Inflammatory macrophage treated with lipopolysaccharide for 1 hour (primary cell): ENCODE measurements at regions not wholly inside any gene's neighbourhood (a gene's known extent, or its start where the extent isn't known, plus 50 kb on each side); places are given as distances from the start of the nearest gene placed in this dataset.
A peak's percentile ranks its signal among the peaks of the same experiment; 100 is the strongest.

Experiments used
- DNase-seq, 2 donors: peaks; one replicate each; pipeline ENCODE4 v3.0.0-alpha.2; 2020 to 2022

DNA sequence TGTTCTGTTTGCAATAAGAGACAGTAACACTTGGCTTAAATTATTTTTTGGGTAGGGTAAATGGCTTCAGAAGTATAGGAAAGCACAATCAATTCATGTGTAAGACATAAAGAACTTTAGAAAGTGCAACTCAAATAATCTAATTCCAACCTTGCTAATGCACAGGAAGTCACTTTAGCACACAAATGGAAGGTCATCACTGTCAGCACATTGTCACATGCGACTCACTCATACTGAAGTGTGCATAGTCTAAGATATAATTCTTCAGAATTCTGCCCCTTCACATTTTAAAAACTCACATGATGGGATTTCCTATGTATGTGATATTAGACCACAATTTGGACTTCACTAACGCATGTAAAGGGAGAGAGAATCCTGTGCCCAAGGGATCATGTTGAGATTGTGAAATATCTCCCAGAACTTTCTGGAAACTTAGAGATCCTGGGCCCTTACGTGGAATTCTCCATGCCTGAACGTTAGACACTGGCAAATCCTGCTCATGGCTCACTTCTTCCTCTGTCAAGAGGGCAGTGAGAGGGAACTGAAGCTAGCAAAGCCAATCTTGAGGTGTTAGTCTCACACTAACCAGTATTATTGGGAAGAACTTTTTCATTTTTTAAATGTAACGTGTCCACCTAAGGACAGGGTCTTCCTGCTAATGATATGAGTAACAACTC, 403.2 kb upstream of the PTGER4 start:
- DNase-seq: no peak

DNA sequence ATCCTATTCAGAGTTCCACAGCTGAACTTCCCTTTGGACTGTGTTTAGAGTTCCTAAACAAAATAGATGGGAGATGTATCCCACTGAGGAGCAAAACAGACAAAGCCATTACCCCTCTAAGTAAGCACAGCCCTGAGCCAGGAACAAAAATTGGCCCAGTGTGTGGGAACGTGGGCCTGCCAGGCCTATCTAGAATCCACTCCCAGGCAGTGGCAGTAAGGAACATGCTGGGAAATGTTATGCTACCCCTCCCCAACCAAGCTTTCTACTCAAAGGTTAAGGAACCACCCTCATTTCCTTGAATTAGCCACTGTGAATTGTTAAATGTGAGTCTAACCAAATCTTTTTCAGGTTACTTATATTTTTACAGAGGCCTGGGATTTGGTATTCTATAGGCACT, 405.1 kb upstream of the PTGER4 start:
- DNase-seq: no peak

DNA sequence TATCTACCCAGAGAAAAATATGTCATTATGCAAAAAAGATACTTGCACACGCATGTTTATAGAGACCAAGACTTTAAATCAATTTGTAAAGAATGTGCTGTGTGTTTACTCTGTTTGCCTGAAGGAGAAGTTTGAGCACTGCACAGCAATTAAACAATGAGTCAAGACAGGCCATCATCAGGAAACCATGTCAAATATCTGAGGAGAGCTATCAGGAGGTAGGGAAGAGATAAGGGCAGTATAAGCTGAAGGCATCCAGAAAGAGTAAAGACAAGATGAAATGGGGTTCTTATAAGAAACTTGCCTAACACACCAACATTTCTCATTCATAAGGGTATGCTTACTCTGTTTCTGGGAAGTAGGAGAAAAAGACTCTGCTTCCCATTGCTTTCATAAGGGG, 405.8 kb upstream of the PTGER4 start:
- DNase-seq: no peak

DNA sequence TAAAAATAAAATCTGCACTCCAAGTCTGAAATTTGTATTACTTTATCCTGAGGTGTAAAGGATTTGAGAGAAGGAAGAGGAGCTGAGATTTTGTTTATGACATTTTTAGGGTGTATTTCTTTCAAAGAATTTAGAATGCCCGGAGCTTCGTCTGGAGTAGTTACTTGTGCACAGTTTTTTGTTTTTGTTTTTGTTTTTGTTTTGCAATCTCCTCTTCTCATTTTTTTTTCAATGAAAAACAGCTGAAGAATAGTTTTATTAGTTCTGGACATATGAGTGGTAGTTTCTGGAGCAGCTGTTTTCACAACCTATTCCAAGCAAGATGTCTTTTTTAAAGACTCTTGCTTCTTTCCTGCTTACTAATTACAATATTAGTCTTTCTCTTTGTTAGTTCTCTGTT, 408.2 kb upstream of the PTGER4 start:
- no peak for DNase-seq

DNA sequence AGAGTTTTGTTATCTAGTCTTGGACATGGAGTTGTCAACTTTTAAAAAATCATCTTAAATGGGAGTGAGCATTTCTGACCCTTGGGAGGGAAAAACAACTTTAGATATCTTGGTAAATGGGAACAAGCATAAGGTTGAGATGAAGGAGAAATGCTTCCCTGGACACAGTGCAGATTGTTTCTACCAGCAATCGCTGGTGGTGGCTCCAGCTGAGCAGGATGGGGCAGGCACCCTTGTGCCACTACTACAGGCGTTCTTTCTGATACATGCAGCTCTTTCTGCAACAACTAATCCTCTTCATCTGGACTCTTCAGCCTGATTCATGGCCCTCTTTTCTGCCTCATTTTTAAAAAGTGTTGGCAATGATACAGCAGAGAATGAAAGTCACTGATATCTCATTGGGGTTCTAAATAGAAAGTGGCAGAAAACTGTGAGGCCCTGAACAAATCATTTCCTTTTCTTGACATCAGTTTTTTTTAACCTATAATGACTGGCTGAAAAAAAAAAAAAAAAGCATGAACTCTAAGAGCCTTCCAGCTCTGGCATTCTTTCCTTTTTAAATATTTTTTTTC, 409.4 kb upstream of the PTGER4 start:
- DNase-seq: no peak

DNA sequence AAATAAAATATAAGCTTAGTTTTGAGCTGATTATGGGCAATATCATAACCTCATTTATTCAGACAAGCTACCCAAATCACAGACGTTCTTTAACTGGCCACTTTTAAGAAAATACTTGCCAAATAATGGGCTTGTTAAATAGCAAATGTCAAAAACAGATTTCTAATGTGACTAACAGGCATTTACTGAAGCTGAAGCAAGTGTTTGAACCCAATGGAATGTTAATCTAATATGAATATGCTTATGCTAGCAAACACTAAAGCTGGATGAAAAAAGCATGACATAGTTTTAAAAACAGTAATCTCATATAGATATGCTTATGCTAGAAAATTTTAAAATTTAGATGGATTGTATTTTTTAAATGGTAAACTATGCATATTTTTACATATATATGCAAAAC, 411.6 kb upstream of the PTGER4 start:
- no peak for DNase-seq

DNA sequence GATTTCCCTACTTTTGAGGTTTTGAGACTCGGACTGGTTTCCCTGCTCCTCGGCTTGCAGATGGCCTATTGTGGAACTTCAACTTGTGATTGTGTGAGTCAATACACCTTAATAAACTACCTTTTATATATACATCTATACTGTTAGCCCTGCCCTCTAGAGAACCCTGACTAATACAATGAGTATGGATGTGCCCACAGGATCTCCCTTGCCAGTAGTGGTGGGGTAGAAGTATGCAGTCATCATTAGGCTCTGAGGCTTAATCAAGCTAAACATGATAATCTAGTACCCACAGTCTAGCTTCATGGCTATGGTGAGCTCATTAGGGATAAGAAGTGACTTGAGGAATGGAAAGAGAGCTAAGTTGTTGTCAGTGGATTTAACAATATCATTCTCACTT, 412.8 kb upstream of the PTGER4 start:
- no peak for DNase-seq

DNA sequence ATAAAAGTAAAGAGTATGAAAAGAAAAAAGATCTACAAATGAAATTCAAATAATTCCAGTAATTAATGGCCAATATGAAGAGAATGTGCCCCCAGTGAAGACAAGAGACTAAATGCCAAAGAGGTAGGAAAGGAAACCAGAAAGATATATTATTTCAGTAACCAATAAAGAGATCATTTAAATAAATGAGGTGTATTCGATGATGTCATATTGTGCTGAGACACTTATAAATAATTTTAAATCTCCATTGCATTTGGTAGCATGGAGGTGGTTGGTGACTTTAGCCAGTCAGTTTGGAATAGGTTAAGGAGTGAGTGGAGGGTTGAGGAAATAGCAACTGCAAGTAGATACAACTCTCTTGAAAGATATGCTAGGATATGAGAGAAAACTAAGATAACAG, 417.7 kb upstream of the PTGER4 start:
- DNase-seq: no peak

DNA sequence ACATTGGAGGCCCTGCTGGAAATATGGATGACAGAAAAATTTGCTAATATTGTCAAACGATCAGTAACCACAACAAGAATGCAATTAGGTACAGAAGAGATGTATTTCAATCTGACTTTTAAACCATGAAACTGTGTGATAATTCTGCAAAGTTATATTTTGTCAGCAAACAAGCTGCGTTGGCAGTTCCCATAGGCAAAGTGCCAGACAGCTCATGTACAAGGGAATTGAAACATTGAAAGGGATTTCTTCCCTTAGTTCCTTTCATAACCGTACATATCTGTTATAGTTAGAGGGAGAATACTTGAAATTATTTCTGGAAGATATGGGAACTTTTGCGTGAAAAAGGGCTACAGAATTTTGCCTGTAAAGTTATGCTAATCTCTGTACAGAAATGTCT, 419.4 kb upstream of the PTGER4 start:
- no peak for DNase-seq

DNA sequence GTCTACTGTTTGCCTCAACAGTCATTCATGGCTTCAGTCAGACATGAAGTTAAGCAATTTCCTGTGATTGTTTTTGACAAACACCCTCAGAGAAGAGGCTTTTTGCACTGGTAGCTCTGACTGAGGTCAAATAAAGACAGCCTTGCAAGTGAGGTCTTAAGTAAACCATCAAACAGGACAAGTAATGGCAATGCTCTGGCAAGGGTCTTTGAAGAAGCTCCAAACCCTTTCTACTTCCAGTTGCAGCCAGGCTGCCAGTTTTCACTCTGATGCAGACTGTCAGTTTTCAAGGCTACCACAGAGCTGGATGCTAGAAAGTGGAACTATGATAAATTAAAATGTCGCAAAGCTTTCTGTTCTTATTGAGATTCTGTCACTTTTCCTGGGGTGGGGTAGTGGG, 421.5 kb upstream of the PTGER4 start:
- DNase-seq: peak; percentile 46 to 58

DNA sequence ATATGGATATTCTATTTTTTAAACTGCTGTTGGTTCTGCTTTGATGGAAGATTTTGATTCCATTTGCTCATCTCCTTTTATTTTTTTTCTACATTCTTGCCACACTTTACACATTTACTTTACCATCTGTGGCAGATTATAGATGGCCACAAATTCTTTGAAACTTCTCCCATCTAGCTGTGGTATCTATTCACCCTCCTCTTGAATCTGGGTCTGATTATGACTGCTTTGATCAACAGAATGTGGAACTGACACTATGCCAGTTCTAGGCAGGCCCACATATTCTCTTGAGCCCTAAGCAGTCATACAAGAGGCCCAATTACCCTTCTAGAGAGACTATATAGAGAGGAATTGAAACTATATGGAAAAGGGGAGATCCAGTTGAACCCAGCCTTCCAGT, 439.0 kb upstream of the PTGER4 start:
- DNase-seq: no peak

DNA sequence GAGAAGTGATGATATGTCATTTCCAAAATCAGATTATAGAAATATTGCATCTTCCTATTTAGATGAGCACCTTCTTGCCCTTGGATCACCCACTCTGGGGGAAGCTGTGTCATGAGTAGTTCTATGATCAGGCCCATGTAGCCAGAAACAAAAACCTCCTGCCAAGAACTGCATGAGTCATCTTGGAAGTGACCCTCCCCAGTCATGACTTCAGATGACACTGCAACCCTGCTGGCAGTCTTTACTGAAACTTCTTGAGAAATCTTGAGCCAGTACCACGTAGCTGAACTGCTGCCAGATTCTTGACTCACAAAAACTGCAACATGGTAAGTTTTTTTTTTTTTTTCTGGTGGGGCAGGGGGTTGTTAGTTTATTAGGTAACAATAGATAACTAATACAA, 439.6 kb upstream of the PTGER4 start:
- peak in 1 of 2 donors; percentile 14 for DNase-seq

DNA sequence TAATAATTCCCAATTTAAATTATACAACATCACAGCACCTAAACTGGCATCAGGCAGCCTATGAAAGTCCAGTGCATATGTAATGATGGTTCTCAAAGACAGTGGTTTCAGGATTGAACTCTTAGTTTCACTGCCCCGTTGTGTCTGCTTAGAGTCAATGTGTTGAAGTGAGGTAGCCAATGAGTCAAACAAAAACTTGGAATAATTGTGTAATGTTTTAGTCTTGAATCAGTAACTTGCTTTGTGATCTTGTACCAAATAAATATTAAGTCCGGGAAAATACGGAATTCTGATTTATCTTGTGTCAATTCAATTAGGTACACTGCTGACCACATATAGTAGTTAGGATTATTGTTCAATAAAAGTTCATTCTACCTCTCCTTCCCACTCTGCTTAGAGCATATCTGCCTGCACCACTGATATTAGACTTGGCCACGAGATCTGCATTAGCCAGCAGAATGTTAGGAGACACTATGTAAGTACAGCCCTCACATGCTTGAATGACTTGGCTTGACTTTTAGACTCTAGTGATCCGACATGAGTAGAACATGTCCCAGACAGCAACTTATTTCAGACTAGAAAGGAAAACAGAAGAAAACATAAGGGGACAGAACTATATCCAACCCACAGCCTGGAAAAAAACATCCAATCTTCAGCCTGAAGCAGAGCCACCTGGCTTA, 441.5 kb upstream of the PTGER4 start:
- no peak for DNase-seq

DNA sequence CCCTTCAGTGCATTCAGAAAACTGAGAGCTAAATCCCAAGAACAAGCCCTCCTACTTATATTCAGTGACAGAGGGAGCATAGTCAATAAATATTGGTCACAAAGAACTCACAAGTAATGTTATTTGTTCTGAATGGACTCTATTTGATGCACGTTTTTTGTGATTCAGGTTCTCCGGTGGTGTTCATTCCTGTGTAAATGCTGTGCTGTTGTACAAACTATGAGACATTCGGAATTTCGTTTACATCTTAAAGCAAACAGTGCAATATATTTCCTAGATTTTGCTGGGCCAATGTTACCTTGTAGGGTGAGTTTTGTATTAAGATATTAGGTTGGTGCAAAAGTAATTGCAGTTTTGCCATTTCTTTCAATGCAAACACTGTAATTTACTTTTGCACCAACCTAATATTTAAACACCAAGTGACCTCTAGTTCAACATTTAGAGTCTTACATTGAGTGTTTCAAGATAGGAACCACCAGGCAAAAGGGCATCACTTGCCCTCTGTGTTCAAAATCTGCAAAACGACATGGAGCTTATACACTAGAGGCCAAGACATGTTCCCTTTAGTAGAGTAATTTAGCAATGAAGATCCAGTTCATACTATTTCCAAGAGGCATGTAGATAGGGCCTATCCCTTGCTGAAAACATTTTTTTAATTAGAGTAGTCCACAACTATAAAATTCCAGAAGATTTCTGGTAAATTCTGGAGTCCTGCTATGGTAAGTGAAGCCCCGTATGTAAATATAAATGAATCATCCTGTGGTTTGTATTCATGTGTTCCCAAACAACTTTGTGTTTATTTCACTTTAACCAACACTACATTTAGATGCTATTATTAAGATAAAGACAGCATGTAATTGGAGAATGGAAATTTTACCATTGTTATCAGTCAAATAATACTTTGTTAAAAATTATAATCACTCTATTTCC, 444.0 kb upstream of the PTGER4 start:
- DNase-seq: no peak

DNA sequence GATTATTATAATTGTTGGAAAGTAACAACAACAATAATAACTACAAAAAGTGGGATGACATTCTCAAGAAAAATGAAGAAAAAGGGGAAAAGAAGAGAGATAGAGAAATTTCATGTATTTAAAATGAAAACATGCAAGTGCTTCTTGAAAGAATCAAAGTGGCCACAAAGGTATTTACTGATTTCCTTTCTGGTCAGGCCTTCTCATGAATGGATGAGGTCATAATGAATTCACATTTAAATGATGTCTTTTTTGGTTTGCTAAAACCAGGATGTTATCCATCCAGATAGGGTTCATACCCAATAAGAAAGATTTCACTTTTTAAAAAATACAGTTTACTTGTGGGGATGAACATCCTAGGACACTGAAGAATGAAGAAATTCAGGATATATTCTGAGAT, 446.4 kb upstream of the PTGER4 start:
- no peak for DNase-seq

DNA sequence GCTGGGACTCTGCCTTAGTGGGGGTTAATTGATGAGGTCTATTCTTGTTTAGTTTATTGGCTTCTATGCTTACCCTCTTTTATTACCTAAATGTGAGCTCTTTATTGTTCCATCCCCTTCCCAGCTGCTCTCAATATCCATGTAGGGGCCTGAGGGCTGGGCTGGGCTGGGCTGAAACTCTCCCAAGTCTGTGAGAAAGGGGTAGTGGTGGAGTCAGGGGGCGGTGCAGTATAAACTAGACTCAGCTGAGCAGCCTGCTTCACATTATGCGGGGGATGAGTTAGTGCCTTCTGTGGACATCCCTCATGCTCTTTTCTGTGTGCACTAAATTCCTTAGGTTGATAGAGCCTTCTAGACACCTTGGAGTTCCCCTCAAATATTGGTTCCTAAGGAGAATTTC, 451.8 kb upstream of the PTGER4 start:
- no peak for DNase-seq

DNA sequence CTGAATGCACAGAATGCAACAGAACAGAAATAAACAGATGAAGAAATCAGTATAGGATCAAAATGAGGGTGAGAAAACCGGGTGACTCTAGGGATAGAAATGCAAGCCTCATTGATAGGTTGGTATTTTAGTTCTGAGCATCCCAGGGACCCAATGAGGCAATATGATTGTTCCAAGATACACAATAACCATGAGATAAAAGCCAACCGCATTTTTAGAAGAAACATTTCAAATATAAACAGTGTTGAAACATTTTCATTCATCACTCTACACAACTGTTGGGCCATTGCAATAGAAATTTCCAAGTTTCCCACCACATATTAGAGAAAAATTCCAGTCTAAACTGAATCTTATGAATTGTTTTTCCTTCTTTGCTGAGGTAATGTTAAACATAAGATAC, 452.3 kb upstream of the PTGER4 start:
- DNase-seq: no peak

DNA sequence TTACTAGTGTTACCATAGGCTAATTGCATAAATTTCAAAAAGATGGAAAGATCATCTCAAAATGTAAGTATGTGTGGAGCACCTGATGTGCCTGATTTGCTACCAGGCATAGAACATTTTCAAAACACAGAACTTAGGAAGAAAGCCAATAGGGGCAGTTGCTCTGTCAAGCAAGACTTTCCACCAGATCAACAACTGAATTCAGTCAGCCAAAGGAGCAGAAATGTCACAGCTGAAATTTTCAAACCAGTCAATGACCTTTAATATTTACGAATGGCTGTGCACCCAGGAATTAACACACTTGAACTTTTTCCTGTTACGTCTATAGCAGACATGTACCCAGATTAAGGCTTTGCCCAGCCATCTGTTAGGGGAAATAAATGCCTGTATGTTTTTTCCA, 452.8 kb upstream of the PTGER4 start:
- no peak for DNase-seq

DNA sequence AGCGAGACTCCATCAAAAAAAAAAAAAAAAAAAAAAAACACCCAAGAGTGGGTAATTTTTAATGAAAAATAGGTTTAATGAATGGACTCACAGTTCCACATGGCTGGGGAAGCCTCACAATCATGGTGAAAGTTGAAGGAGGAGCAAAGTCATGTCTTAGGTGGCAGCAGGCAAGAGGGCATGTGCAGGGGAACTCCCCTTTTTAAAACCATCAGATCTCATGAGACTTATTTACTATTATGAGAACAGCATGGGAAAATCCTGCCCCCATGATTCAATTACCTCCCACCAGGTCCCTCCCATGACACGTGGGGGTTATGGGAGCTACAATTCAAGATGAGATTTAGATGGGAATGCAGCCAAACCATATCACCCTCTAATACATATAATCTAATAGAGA, 454.6 kb upstream of the PTGER4 start:
- peak in 1 of 2 donors; percentile 30 for DNase-seq

DNA sequence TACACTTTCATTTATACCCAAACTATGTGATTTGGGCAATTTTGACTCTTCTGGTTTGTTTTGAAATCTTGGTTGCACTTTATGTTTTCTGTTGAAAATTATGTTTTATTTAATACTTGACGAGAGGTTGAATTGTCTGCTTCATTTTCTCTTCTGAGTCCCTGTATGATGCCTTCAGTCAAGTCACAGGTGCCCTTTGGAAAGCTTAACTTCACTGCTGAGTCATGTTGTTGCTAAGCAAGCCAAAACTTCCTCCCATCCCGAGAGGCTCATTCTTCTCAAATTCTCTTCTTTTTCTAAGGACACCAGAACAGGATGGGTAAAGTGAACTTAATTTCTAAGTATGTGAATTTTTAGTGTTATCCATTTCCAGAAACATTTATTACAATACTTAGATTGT, 455.3 kb upstream of the PTGER4 start:
- no peak for DNase-seq

DNA sequence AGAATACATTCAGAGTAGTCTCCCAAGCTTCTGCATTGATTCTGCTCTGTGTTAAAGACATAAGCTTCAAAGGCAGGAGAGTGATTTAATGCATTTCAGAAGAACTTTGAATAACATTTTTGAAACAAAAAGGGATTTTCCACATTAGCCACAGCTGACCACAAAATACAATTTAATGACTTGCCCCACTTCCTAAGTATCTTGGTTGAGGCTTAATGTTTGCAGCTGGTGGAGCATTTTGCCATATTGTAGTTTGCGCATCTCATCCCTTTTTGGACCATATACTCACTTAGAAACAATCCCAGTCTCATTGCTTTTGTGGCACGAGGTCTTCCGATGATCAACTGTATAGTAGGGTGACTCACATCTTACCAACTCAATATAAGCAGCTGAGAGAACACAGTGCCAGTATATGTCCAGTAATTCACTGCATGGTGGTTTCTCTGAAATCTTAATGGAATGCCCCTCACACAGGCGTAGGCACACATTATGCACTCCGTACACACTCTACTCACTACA, 455.8 kb upstream of the PTGER4 start:
- peak; percentile 25 to 29 for DNase-seq

DNA sequence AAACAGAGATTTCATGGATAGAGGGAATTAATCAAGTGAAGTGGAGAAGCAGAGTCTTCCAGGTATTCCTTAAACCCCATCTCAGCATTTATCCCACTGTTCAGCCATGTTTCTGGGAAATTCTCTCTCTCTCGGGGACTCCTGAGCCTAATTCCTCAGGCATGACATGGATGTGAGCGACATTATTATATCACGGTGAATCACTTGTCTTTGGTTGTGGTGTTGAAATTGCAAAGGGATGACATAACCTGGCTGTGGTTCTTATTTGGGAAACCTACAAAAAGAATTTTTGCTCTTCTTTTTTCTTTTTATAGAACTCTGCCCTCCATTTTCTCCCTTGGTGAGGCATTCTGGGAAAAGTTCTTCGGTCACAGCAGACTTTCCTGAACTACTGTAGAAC, 457.9 kb upstream of the PTGER4 start:
- DNase-seq: no peak

DNA sequence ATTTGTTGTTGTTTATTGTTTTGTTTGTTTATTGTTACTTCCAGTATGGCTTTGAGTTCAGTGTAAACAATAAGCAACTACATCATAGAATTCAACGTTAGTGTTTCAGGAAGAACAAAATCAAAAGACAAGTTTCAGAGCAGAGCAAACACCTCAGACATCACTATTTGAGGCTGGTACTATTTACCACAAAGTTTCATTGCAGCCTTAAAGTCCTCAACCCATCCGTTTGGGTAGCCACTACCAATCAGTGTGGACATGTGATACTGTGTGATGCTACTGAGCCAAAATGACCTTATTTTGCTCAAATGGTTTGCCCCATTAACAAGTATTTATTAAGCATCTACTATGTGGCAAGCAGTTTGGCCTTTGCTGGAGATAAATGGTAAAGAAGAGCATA, 458.5 kb upstream of the PTGER4 start:
- DNase-seq: no peak
